Jurkat, Clone E6-1 (cell line): ENCODE measurements at regions not wholly inside any gene's neighbourhood (a gene's known extent, or its start where the extent isn't known, plus 50 kb on each side); places are given as distances from the start of the nearest gene placed in this dataset.

Experiments
- DNase-seq: peaks from one replicate; pipeline ENCODE4 v3.0.0-alpha.2; 2011; ENCODE audit warnings: low read depth, low spot score
- H3K4me3 ChIP-seq: 2 replicates; pipeline ENCODE4 v1.5.1; 2011; ENCODE audit warnings: mild to moderate bottlenecking, low read length, control low read depth, moderate library complexity

DNA sequence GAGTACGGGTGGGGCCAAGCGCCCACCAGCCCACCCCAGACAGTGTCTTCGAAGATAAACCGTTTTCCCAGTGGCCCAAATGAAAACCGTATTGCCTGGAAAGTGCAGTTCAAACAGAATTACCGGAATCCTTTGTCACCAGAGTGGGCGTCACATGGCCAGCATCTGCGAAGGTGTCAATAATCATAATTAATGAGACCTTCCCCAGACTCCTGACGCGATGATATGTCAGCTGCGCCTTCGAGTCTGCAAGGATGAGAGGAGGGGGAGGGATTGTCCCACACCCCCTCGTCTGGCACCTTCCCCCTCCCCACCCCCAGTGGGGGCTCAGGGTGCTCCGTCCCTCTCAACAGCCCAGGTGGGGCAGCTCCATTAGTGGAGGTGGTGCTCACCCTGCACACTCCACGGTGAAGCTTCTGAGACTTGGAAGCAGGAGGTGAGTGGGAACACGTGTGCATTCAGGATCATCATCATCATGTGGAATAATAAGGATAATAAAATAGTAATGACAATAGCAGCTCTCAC lies 215.1 kb downstream of the PTPRU start:
- H3K4me3 ChIP-seq: no peak overlapping the region
- no peak for DNase-seq

GRCh38 chr1:29450591-29450990 lies 214.3 kb downstream of the PTPRU start:
- DNase-seq: no peak
- no peak overlapping the region for H3K4me3 ChIP-seq

DNA sequence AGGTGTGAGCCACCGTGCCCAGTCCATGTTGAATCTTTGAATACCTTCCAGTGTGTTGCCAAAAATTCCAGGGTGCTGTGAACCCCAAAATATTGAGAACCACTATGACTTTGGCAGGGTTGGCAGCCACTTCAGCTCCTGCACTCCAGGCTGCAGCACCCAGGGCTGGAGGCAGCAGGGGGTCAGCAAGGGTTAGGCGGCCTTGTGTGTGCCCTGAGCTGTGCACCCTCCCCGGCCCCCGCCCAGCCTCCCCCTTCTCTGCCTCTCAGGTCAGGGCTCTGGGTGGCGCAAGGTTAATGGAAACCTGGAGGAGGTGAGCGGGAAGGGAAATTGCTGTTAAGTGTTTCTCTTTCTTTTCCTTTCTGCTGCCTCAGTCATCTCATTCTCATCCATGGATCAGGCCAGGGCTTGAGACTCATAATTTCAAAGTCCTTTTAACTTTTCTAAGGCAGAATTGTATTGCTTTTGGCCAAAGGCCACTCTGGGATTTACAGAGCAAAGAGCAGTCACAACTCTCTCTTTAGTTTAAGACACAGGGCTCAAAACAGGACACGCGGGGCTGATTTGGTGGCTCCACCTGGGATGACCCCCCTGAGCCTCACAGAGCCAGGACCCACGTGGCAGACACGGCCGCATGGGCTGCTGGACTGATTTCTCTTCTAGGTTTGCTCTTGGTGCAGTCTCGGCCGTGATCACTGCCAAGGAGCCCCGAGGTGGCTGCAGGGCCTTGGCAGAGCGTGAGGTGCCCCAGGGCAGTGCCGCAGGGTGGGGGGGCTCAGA lies 212.3 kb downstream of the PTPRU start:
- DNase-seq: no peak

DNA sequence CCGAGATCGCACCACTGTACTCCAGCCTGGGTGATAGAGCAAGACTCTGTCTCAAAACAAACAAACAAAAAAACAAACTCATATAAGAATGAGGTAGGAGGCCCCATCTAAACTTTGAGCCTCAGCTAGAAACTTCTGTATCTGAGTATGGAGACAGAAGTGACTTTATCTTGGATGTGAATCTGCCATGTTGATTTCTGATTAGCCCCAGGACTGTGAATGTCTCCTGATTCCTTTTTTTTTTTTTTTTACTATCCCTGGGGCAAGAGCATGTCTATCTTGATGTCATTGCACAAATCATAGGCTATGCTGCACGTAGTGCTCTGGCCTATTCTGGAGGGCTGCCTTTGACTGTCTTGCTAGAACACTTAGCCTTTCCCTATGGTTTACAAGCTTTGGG lies 211.0 kb downstream of the PTPRU start:
- no peak overlapping the region for H3K4me3 ChIP-seq
- no peak for DNase-seq

More for the DNA sequence above, 212.3 kb downstream of the PTPRU start:
- no peak overlapping the region for H3K4me3 ChIP-seq

DNA sequence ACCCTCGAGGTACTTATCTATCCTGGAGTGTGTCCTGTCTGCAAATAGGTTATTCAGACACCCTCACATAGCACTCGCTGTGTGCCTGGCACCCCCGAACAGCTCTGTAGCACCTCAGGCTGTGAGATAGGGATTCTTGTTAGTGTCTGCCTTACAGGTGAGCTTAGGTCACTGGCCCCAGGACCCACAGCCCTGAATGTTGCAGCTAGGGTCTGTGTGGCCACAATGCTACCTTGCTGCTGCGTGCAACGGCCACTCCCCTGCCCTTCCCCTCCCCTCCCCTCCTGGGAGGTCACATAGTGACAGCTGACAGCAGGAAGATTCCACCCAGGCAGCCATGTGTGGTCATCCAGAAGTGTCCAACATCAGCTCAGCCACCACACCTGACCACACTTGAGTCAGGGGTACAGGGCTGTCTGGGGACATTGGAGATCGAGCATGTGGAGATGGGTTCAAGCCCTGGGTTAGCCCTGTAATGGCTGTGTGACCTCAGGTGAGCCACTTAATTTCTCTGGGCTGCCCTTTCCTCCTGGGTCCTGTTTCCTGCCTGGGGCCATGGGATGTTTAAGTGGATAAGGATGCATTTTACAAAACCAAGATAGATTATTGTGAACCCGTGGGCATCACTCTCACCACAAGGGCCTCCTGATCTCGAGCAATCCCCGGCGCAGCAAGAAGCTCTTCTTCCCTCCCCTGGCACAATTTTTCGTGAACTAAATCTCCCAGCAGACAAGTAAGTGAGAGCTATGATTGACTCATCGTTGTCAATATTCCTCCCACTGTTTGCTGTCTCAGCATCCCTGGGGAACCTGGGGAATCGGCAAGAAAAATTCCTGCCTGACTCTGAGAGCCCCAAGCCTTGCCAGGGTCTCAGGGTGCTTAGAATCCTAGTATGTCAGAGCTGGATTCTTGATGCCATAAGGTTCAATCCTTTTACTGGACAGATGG lies 208.7 kb downstream of the PTPRU start:
- DNase-seq: no peak
- no peak overlapping the region for H3K4me3 ChIP-seq

DNA sequence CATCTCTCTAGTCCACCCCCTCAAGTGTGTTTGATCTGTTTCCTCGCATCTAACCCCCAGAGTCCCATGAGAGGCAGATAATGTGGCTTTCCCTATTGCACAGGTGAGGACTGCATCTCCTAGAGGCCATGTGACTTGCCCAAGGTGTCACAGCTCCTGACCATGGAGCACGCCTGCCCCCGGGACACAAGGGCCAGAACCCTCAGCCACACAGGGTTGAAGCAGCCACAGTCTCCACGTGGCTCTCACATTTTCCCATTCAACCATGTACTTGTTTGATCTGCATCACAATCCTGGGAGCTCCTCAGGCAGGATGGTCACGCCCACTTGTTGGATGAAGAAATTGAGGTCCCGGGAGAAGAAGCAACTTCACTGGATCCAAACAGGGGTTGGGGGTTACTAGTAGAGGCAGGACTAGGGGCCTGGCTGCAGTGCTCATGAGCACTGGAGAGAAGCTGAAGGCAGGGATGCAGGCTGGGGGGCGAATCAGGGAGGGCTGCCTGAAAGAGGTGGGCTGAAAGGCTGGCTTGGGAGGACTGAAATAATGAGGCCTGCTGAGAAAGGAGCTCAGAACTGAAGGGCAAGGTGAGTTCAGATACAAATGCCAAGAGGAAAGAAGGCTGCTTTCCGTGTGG lies 207.9 kb downstream of the PTPRU start:
- DNase-seq: no peak
- H3K4me3 ChIP-seq: no peak overlapping the region

GRCh38 chr1:29441916-29442668 lies 205.8 kb downstream of the PTPRU start:
- no peak overlapping the region for H3K4me3 ChIP-seq
- DNase-seq: no peak

DNA sequence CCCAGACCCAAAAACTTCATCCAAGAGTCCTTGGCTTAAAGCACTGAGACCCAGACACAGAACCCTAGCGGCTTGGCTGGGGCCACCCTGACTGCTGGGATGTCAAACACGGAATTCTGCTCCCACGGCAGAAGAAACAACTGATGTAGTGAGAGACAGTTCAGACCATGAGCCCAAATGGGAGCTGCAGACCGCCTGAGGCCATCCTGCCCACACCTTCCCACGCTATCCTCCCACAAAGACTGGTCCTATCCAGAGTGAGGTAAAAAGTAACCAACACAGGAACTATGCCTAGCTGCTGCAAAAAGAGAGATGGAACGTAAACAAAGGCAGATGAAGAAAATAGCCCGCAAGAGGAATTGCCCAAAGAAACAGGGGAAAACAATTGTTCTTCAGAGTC lies 203.3 kb downstream of the PTPRU start:
- H3K4me3 ChIP-seq: no peak overlapping the region
- DNase-seq: no peak

GRCh38 chr1:29438991-29439390 lies 202.7 kb downstream of the PTPRU start:
- H3K4me3 ChIP-seq: no peak overlapping the region
- no peak for DNase-seq

DNA sequence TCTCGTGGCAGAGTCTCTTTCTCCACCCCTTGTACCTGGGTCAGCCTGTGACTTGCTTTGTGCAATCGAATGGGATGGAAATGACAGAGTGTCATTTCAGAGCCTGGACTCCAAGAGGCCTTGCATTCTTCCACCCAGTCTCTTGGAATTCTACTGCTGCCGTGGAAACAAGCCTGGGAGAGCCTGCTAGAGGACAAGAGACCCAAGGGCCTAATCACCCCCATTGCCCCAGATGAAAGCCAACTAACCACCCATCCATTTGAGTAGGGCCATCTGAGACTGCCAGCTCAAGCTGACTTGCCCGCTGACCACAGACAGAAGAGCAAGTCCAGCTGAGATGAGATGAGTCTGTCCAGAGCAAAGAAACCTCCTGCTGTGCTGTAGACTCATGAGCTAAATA lies 201.6 kb downstream of the PTPRU start:
- no peak for DNase-seq
- no peak overlapping the region for H3K4me3 ChIP-seq

- no peak overlapping the region for H3K4me3 ChIP-seq
- no peak for DNase-seq
Measured at GRCh38 chr1:29436181-29436785, 200.0 kb downstream of the PTPRU start.

DNA sequence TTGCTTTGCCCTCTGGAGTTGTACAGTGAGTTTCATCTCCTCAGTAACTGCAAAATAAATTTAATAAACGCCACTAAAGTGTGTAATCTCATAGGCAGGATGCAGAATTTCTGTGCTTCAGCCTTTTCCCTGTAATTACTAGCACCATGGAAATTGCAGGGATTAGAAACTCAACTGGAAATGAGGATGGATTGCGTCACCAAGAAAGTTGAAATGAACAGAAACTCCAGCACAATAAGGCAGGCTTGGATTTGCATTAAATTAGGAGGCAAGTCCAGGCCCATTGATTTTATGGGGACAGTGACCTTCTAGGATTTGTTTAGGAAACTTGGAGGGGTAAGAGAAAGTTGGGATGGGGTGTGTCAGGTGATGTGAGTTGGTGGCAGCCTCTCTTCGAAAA lies 197.5 kb downstream of the PTPRU start:
- no peak overlapping the region for H3K4me3 ChIP-seq
- DNase-seq: no peak

GRCh38 chr1:29431138-29431537 lies 194.8 kb downstream of the PTPRU start:
- DNase-seq: no peak
- no peak overlapping the region for H3K4me3 ChIP-seq

DNA sequence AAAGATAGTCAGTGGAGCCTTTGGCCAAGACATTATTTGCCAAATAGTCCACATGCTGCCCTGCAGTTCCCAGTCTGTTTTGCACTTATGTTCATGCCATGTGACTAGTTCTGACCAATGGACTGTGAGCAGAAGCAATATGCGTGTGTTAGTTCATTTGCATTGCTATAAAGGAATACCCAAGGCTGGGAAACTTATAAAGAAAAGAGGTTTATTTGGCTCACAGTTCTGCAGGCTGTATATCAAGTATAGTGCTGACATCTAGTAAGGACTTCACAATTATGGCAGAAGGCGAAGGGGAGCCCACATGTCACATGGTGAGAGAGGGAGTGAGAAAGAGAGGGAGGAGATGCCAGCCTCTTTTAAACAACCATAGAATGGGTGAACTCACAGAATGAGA lies 193.3 kb downstream of the PTPRU start:
- DNase-seq: no peak
- no peak overlapping the region for H3K4me3 ChIP-seq

DNA sequence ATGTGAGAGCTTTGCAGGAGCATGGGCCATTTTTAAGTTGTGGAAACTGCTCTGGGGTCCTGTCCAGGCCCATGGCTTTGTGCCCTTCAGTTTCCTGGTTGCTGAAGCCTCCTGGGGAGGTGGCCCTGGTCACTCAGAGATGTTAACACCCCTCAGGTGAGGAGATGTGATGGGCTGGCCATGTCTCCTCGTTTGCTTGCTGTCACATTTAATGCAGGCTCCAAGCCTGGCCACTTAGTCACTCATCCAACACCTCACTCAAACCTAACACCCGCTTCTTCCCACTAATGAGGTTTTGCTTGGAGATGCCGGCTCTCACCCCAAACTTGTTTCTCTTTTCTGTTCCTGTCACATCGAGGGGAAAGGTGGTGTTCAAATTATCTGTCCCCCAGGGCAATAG lies 192.7 kb downstream of the PTPRU start:
- DNase-seq: no peak
- no peak overlapping the region for H3K4me3 ChIP-seq

GRCh38 chr1:29428280-29428615 lies 191.9 kb downstream of the PTPRU start:
- no peak overlapping the region for H3K4me3 ChIP-seq
- no peak for DNase-seq

GRCh38 chr1:29427614-29428279 lies 191.4 kb downstream of the PTPRU start:
- DNase-seq: no peak
- no peak overlapping the region for H3K4me3 ChIP-seq

DNA sequence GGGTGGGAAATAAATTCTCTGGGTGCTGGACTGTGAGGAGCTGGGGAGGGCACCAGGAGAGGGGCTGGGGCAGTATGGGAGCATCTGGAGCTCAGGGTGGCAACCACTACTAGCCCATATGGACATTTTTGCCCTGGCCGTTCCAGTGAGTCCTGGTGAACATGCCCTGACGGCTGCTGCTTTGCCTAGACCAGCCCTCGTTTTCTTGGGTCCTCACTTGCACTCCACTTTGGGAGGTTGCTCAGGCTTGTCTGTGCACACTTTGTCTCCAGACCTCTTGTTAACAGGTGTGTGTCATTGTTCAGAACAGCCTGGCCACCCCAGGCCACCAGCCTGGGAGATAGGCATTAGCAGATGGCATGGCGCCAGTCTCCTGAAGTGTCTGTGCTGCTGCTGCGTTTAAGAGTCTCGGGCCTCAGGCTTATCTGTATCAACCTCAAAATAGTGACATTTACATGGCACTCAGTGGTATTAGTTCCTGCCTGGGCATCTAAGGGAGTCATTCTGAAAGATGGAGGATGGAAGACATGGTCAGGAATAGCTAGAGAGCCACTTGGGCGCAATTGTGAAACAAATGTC lies 190.5 kb downstream of the PTPRU start:
- no peak overlapping the region for H3K4me3 ChIP-seq
- no peak for DNase-seq
